GM13976 (cell line): ENCODE measurements at regions not wholly inside any gene's neighbourhood (a gene's known extent, or its start where the extent isn't known, plus 50 kb on each side); places are given as distances from the start of the nearest gene placed in this dataset.

Experiments used
- DNase-seq: peaks from one replicate; pipeline ENCODE4 v3.0.0; 2012; ENCODE audit warnings: low spot score
- CTCF ChIP-seq: IDR thresholded peaks from 2 replicates; pipeline ENCODE4 v1.5.1; 2012; ENCODE audit warnings: borderline replicate concordance, mild to moderate bottlenecking; ENCODE audit not compliant: insufficient read depth; ENCODE audit errors: extremely low read depth, missing control alignments, control extremely low read depth
- in situ Hi-C: fragments of 300-500 bp; cut with MboI; formaldehyde crosslinking; loops from one replicate; pipeline ENCODE4 v1.12.0; 2022; ENCODE audit warnings: low sequenced_read_pairs, mixed read lengths, inconsistent platforms; ENCODE audit not compliant: unreplicated experiment

GRCh38 chr7:32299133-32299702, 191.0 kb downstream of the LSM5 start:
- in situ Hi-C loops: no loop called here
- no peak for DNase-seq
- TF ChIP-seq CTCF: no peak

- in situ Hi-C loops: no loop called here
- TF ChIP-seq CTCF: no peak
- DNase-seq: no peak
Measured at GRCh38 chr7:32298408-32299132, 191.6 kb downstream of the LSM5 start.

GRCh38 chr7:32293833-32294232, 196.3 kb downstream of the LSM5 start:
- DNase-seq: no peak
- in situ Hi-C loops: no loop called here
- TF ChIP-seq CTCF: no peak

- DNase-seq: no peak
- in situ Hi-C loops: no loop called here
- TF ChIP-seq CTCF: no peak
Measured at GRCh38 chr7:32289651-32290414, 200.3 kb downstream of the LSM5 start.

GRCh38 chr7:32285698-32286097, 204.5 kb downstream of the LSM5 start:
- in situ Hi-C loops: no loop called here
- no peak for DNase-seq
- TF ChIP-seq CTCF: no peak

GRCh38 chr7:32283546-32283945, 206.6 kb downstream of the LSM5 start:
- in situ Hi-C loops: no loop called here
- TF ChIP-seq CTCF: no peak
- no peak for DNase-seq
